PC-3 (cell line): ENCODE measurements at regions not wholly inside any gene's neighbourhood (a gene's known extent, or its start where the extent isn't known, plus 50 kb on each side); places are given as distances from the start of the nearest gene placed in this dataset.

Source experiments
- ATAC-seq: fragments of 200-7000 bp; cut with Tn5 transposase; 2 replicates; pipeline ENCODE4 v1.9.1; 2020; ENCODE audit warnings: mild to moderate bottlenecking, moderate library complexity
- BruUV-seq: library from RNA; stranded (reverse); fragments of 400-500 nt; replicated peaks from 2 replicates; lab custom pipeline; 2021; lab: Mats Ljungman, UMichigan
- CTCF ChIA-PET: fragments of 300-600 bp; sonication (Branson Sonifier 250); formaldehyde crosslinking; loops from one replicate; lab custom pipeline; 2022; ENCODE audit warnings: antibody characterized with exemption; lab: Charles Lee
- POLR2A ChIA-PET: fragments of 300-600 bp; sonication (Branson Sonifier 250); formaldehyde crosslinking; loops from one replicate; lab custom pipeline; 2022; ENCODE audit warnings: antibody characterized with exemption; ENCODE audit not compliant: unreplicated experiment; lab: Charles Lee
- DNase-seq: peaks from one replicate; pipeline ENCODE4 v3.0.0-alpha.2; 2015
- H2AFZ ChIP-seq: fragments of 300-600 bp; sonication (generic); 2 replicates; pipeline ENCODE4 v1.6.0; 2016; ENCODE audit warnings: antibody characterized with exemption, low read length
- H3F3A ChIP-seq: fragments of 300-600 bp; sonication (generic); one replicate; pipeline ENCODE4 v1.6.0; 2017; ENCODE audit warnings: antibody characterized with exemption, low read length, control low read depth, mild to moderate bottlenecking; ENCODE audit not compliant: unreplicated experiment
- H3K27ac ChIP-seq: fragments of 300-600 bp; sonication (generic); 2 replicates; pipeline ENCODE4 v1.5.1; 2016; ENCODE audit warnings: mild to moderate bottlenecking, low read length
- H3K27me3 ChIP-seq: fragments of 300-600 bp; sonication (generic); 2 replicates; pipeline ENCODE4 v1.6.1; 2016; ENCODE audit warnings: low read length, mixed read lengths
- H3K36me3 ChIP-seq: fragments of 300-600 bp; sonication (generic); 2 replicates; pipeline ENCODE4 v1.6.1; 2016; ENCODE audit warnings: low read depth, mixed run types, low read length, mixed read lengths
- H3K4me1 ChIP-seq: fragments of 300-600 bp; sonication (generic); 2 replicates; pipeline ENCODE4 v1.5.1; 2016; ENCODE audit warnings: low read length; ENCODE audit not compliant: insufficient read depth
- H3K4me2 ChIP-seq: fragments of 300-600 bp; sonication (generic); 2 replicates; pipeline ENCODE4 v1.6.0; 2016; ENCODE audit warnings: low read length
- H3K4me3 ChIP-seq: fragments of 300-600 bp; sonication (generic); 2 replicates; pipeline ENCODE4 v1.5.1; 2016; ENCODE audit warnings: mild to moderate bottlenecking, low read length, mixed read lengths
- H3K79me2 ChIP-seq: fragments of 300-600 bp; sonication (generic); 2 replicates; pipeline ENCODE4 v1.6.1; 2017; ENCODE audit warnings: low read length, mixed read lengths
- H3K9ac ChIP-seq: fragments of 300-600 bp; sonication (generic); 2 replicates; pipeline ENCODE4 v1.6.0; 2016; ENCODE audit warnings: mild to moderate bottlenecking, low read length
- H3K9me2 ChIP-seq: fragments of 300-600 bp; sonication (generic); replicated peaks from 2 replicates; pipeline ENCODE4 v1.6.1; 2016; ENCODE audit warnings: mixed run types, low read length, mixed read lengths
- H3K9me3 ChIP-seq: fragments of 300-600 bp; sonication (generic); 2 replicates; pipeline ENCODE4 v1.6.1; 2016; ENCODE audit warnings: low read length, mixed read lengths
- H4K20me1 ChIP-seq: fragments of 300-600 bp; sonication (generic); 2 replicates; pipeline ENCODE4 v1.6.1; 2016; ENCODE audit warnings: low read length, mixed read lengths
- CTCF ChIP-seq: fragments of 300-600 bp; sonication (generic); conservative IDR thresholded peaks from 2 replicates; pipeline ENCODE4 v1.5.1; 2017; ENCODE audit warnings: antibody characterized with exemption, low read depth, mild to moderate bottlenecking, low read length
- EZH2 ChIP-seq: fragments of 300-600 bp; sonication (generic); IDR thresholded peaks from one replicate; pipeline ENCODE4 v1.6.1; 2017; ENCODE audit warnings: antibody characterized with exemption, mild to moderate bottlenecking, low read length; ENCODE audit not compliant: unreplicated experiment
- EZH2phosphoT487 ChIP-seq: fragments of 300-600 bp; sonication (generic); IDR thresholded peaks from 2 replicates; pipeline ENCODE4 v1.6.1; 2018; ENCODE audit warnings: mild to moderate bottlenecking, antibody characterized with exemption, low read length, borderline replicate concordance
- intact Hi-C: fragments of 100-400 bp; cut with micrococcal nuclease; formaldehyde crosslinking; loops from 2 replicates; pipeline ENCODE4 v1.9.0; 2023

- H3K9ac ChIP-seq, result no peak overlapping the region
- no peak for DNase-seq
- no peak overlapping the region for H3K4me2 ChIP-seq
- ChIA-PET CTCF (no interaction called here), POLR2A (no interaction called here)
- H3K79me2 ChIP-seq, result no peaks in the 10 kb centered on the region
- no peak for ATAC-seq
- no peaks in the 10 kb centered on the region for H3K27me3 ChIP-seq
- intact Hi-C loops, result no loop called here
- H3K9me2 ChIP-seq, result no peaks in the 10 kb centered on the region
- H3K4me1 ChIP-seq, result peaks cover 19% of the 10 kb centered on the region
- no peaks in the 10 kb centered on the region for H4K20me1 ChIP-seq
- no TSS peak for BruUV-seq
- no peak overlapping the region for H2AFZ ChIP-seq
- TF ChIP-seq CTCF (no peak), EZH2 (no peak), EZH2phosphoT487 (no peak)
- no peaks in the 10 kb centered on the region for H3K36me3 ChIP-seq
- no peak overlapping the region for H3K27ac ChIP-seq
- no peaks in the 10 kb centered on the region for H3F3A ChIP-seq
- H3K4me3 ChIP-seq, result no peak overlapping the region
- H3K9me3 ChIP-seq, result no peaks in the 10 kb centered on the region
Measured at GRCh38 chr18:28804512-28805202, 627.7 kb upstream of the CDH2 start.

- TF ChIP-seq CTCF (no peak), EZH2phosphoT487 (no peak), EZH2 (no peak)
- no peaks in the 10 kb centered on the region for H3K9me3 ChIP-seq
- DNase-seq, result peak; percentile 71
- no peak overlapping the region; the same call in 1 of the 2 replicates for H3K4me3 ChIP-seq
- H2AFZ ChIP-seq, result 0 out of 2 replicates have a peak overlapping the region, but pooled peaks have one; percentile 10
- H4K20me1 ChIP-seq, result no peaks in the 10 kb centered on the region
- H3K36me3 ChIP-seq, result no peaks in the 10 kb centered on the region
- H3F3A ChIP-seq, result no peaks in the 10 kb centered on the region
- CTCF ChIA-PET, result no interaction called here
- BruUV-seq, result no TSS peak
- no peaks in the 10 kb centered on the region for H3K9me2 ChIP-seq
- H3K4me1 ChIP-seq, result peaks cover 19% of the 10 kb centered on the region
- intact Hi-C loops, result no loop called here
- peak; percentile 90 for ATAC-seq
- H3K79me2 ChIP-seq, result no peaks in the 10 kb centered on the region
- no peaks in the 10 kb centered on the region for H3K27me3 ChIP-seq
- peak overlapping the region; percentile 52 for H3K27ac ChIP-seq
- 0 out of 2 replicates have a peak overlapping the region, but pooled peaks have one; percentile 8 for H3K9ac ChIP-seq
- POLR2A ChIA-PET, result no interaction called here
- H3K4me2 ChIP-seq, result peak overlapping the region; percentile 48
Measured at GRCh38 chr18:28802546-28802945, 625.6 kb upstream of the CDH2 start.

GRCh38 chr18:28801876-28802275, 624.9 kb upstream of the CDH2 start:
- no peaks in the 10 kb centered on the region for H3K36me3 ChIP-seq
- 0 out of 2 replicates have a peak overlapping the region, but pooled peaks have one; percentile 8 for H3K9ac ChIP-seq
- CTCF ChIA-PET, result no interaction called here
- no TSS peak for BruUV-seq
- H3K4me3 ChIP-seq, result no peak overlapping the region
- no peaks in the 10 kb centered on the region for H3K27me3 ChIP-seq
- H3K79me2 ChIP-seq, result no peaks in the 10 kb centered on the region
- no peaks in the 10 kb centered on the region for H3K9me3 ChIP-seq
- H3K9me2 ChIP-seq, result no peaks in the 10 kb centered on the region
- no peak for DNase-seq
- no peak for ATAC-seq
- H2AFZ ChIP-seq, result no peak overlapping the region
- H3F3A ChIP-seq, result no peaks in the 10 kb centered on the region
- peaks cover 19% of the 10 kb centered on the region for H3K4me1 ChIP-seq
- H3K27ac ChIP-seq, result peak overlapping the region; percentile 52
- TF ChIP-seq EZH2, result no peak
- TF ChIP-seq CTCF, result no peak
- POLR2A ChIA-PET, result no interaction called here
- H3K4me2 ChIP-seq, result no peak overlapping the region
- intact Hi-C loops, result no loop called here
- no peaks in the 10 kb centered on the region for H4K20me1 ChIP-seq
